Cardiac fibroblast (primary cell): ENCODE measurements at regions not wholly inside any gene's neighbourhood (a gene's known extent, or its start where the extent isn't known, plus 50 kb on each side); places are given as distances from the start of the nearest gene placed in this dataset.
"Not testable (repeated sequence)": the region's sequence is repeated elsewhere in the genome, so short reads cannot be mapped to it uniquely, and the experiment has no call there.

Source experiments
- DNase-seq, 2 donors: peaks; one replicate each; pipeline versions ENCODE4 v3.0.0 to v3.0.0-alpha.2; 2010; ENCODE audit warnings: low read depth in 2 of 2
- H3K4me3 ChIP-seq, 2 donors: replicated peaks in 1 of 2; 1 replicate in 1 of 2; 2 replicates in 1 of 2; pipeline ENCODE4 v1.5.1; 2011; ENCODE audit warnings: low read depth in 2 of 2, low read length in 2 of 2, mild to moderate bottlenecking in 2 of 2, moderate library complexity in 1 of 2
- TF ChIP-seq, protein P1 (sequence below): IDR thresholded peaks from one replicate; pipeline ENCODE4 v1.5.1; 2011; ENCODE audit warnings: low read depth, mild to moderate bottlenecking, low read length, inconsistent platforms

DNA sequence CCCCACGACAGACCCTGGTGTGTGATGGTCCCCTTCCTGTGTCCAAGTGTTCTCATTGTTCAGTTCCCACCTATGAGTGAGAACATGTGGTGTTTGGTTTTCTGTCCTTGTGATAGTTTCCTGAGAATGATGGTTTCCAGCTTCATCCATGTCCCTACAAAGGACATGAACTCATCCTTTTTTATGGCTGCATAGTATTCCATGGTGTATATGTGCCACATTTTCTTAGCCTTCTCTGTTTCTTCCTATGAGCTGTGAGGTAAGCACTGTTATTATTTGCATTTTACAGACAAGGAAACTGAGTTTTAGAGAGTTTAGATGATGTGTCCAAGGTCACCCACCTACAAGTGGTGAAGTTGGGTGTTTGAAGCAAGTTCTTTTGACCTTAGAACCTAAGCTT is 51.1 kb upstream of the BNC1 start:
- H3K4me3 ChIP-seq, DNase-seq: not testable (repeated sequence)

GRCh38 chr15:83339396-83339795 is 54.9 kb upstream of the BNC1 start:
- H3K4me3 ChIP-seq, result no peak overlapping the region
- TF ChIP-seq, protein P1, sequence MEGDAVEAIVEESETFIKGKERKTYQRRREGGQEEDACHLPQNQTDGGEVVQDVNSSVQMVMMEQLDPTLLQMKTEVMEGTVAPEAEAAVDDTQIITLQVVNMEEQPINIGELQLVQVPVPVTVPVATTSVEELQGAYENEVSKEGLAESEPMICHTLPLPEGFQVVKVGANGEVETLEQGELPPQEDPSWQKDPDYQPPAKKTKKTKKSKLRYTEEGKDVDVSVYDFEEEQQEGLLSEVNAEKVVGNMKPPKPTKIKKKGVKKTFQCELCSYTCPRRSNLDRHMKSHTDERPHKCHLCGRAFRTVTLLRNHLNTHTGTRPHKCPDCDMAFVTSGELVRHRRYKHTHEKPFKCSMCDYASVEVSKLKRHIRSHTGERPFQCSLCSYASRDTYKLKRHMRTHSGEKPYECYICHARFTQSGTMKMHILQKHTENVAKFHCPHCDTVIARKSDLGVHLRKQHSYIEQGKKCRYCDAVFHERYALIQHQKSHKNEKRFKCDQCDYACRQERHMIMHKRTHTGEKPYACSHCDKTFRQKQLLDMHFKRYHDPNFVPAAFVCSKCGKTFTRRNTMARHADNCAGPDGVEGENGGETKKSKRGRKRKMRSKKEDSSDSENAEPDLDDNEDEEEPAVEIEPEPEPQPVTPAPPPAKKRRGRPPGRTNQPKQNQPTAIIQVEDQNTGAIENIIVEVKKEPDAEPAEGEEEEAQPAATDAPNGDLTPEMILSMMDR, result no peak
- DNase-seq, result no peak

DNA sequence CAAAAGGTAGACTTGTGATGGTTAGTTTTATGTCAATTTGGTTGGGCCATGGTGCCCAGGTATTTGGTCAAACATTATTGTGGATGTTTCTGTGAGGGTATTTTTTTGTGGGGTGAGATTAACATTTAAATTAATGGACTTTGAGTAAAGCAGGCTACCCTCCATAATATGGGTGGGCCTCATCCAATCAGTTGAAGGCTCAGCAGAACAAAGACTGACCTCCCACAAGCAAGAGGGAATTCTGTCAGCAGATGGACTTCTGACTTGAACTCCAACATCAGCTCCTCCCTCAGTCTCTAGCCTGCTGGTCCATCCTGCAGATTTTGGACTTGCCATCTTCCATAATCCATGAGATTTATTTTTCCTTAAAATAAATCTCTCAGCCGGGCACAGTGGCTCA is 55.6 kb upstream of the BNC1 start:
- H3K4me3 ChIP-seq, result no peak overlapping the region
- TF ChIP-seq, protein P1, result no peak
- DNase-seq, result no peak

GRCh38 chr15:83346342-83346741 is 61.9 kb upstream of the BNC1 start:
- no peak overlapping the region for H3K4me3 ChIP-seq
- TF ChIP-seq, protein P1, result no peak
- DNase-seq, result no peak

GRCh38 chr15:83352119-83352518 is 67.7 kb upstream of the BNC1 start:
- DNase-seq, result peak in 1 of 2 donors; percentile 2
- TF ChIP-seq, protein P1, result no peak

GRCh38 chr15:83356501-83357399 is 72.3 kb upstream of the BNC1 start:
- TF ChIP-seq, protein P1, result no peak
- H3K4me3 ChIP-seq, result no peak overlapping the region
- DNase-seq, result no peak

More at GRCh38 chr15:83352119-83352518, 67.7 kb upstream of the BNC1 start:
- no peak overlapping the region for H3K4me3 ChIP-seq

- no peak for DNase-seq
- TF ChIP-seq, protein P1, result no peak
- no peak overlapping the region for H3K4me3 ChIP-seq
Observed at GRCh38 chr15:83358972-83359564, 74.6 kb upstream of the BNC1 start.
